ENCODE measurements at regions not wholly inside any gene's neighbourhood (a gene's known extent, or its start where the extent isn't known, plus 50 kb on each side); places are given as distances from the start of the nearest gene placed in this dataset.

DNA sequence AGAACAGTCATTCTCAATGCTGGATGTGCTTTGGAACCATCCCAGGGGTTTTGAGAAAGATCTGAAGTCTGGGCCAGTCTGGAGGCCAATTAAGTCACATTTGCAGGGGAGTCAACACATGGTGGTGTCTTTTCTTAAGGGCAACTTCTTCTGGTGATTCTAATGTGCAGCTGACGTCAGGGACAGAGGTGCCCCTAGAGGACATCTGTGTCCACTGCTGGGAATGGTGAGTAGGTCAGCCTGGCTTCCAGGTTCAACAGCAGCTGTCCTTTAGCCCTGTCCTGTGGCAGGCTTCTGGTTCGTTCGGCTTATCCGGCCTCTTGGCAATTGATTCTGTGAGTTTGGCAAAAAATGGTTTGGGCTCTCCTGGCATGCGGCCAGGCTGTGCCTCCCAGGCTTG, 269.7 kb upstream of the HABP2 start:
- peaks cover 0 to 5% (median 1%) of the 10 kb centered on the region in 5 donors for H3K27me3 Mint-ChIP-seq
- DNase-seq (no peak), ATAC-seq (no peak)
- no peak overlapping the region for H3K27ac Mint-ChIP-seq
- H3K4me1 Mint-ChIP-seq = no peaks in the 10 kb centered on the region
- H3K4me3 Mint-ChIP-seq = no peak overlapping the region
- H3K36me3 Mint-ChIP-seq = no peaks in the 10 kb centered on the region
- POLR2A ChIA-PET = no interaction called here
- H3K9me3 Mint-ChIP-seq = no peaks in the 10 kb centered on the region

DNA sequence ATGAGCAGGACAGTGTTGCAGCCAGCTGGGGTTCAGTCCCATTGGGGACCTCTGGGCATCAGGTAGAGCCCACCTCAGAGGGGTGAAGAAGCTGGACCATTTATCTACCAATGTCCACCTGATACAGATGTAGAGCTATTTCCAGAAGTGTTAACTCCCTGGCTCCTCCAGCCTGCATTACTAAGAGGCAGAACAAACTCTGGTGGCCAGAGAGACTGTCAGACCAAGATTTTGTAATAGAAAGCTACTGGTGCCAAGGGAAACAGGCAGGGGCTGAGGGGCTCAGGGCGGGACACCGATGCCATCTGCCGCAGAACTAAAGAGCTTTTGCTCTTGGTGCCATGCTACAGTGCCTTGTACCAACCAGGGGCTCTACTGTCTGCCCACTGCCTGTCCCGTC, 268.2 kb upstream of the HABP2 start:
- ATAC-seq (no peak), DNase-seq (no peak)
- Mint-ChIP-seq H3K9me3 (no peaks in the 10 kb centered on the region), H3K27ac (no peak overlapping the region), H3K4me1 (no peaks in the 10 kb centered on the region), H3K4me3 (no peak overlapping the region), H3K27me3 (peaks cover 0 to 5% (median 0%) of the 10 kb centered on the region in 5 donors), H3K36me3 (no peaks in the 10 kb centered on the region)
- POLR2A ChIA-PET = no interaction called here

DNA sequence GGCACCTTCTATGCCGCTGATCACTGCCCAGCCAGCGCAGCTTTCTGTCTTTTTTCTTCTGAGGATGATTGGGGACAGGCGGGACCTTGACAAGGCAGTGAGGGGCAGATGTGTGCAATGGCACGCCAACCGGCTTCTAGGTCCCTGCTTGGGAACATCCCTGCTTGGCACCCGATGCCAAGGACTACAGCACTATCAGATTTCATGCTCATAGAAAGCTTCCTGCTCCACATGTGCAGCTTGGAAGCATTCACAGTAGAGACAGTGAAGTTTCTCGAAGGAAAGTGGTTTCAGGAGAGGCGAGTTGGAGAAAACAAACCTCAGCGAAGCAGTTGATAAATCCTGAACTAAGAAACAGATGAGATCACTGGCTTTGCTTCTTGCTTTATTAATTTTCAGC, 267.5 kb upstream of the HABP2 start:
- POLR2A ChIA-PET = no interaction called here
- H3K36me3 Mint-ChIP-seq = no peaks in the 10 kb centered on the region
- no peak for DNase-seq
- no peaks in the 10 kb centered on the region for H3K9me3 Mint-ChIP-seq
- H3K27me3 Mint-ChIP-seq = peaks cover 0 to 5% (median 0%) of the 10 kb centered on the region in 5 donors
- H3K27ac Mint-ChIP-seq = no peak overlapping the region
- H3K4me3 Mint-ChIP-seq = no peak overlapping the region
- no peak for ATAC-seq
- no peaks in the 10 kb centered on the region for H3K4me1 Mint-ChIP-seq

DNA sequence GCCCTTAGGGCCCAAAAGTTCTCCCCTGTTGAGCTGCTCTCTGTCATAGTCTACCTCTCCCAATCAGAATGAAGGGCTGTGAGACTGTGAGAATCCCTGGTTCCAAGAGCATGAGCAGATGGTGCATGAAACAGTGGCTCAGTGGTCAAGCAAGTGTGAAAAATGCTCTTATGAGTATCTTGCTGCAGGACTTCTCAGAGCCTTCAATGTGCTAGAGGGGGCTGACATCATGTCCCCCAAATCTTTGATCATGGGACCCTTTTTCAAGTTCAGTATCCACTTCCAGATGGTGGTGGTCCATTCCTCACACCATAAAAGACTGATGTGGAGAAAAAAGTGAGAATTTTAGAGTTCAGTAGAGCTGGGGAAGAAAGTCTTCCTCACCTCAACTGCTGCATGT, 265.3 kb upstream of the HABP2 start:
- Mint-ChIP-seq H3K4me1 (no peaks in the 10 kb centered on the region), H3K9me3 (no peaks in the 10 kb centered on the region), H3K27me3 (peaks cover 0 to 5% (median 0%) of the 10 kb centered on the region in 5 donors), H3K27ac (no peak overlapping the region), H3K4me3 (no peak overlapping the region), H3K36me3 (no peaks in the 10 kb centered on the region)
- DNase-seq = no peak
- no peak for ATAC-seq
- POLR2A ChIA-PET = no interaction called here

DNA sequence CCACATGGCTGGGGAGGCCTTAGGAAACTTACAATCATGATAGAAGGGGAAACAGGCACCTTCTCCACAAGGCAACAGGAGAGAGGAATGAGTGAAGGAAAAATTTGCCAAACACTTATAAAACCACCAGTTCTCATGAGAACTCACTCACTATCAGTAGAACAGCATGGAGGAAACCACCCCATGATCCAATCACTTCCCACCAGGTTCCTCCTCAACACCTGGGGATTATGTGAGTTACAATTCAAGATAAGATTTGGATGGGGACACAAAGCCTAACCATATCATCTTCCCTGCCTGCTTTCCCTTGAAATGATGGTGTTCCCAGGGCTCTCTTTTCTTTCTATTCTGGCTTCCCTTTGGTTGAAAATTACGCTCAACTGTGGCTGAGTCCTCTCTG, 262.7 kb upstream of the HABP2 start:
- Mint-ChIP-seq H3K36me3 (no peaks in the 10 kb centered on the region), H3K27me3 (peaks cover 0 to 5% (median 0%) of the 10 kb centered on the region in 5 donors), H3K4me1 (no peaks in the 10 kb centered on the region), H3K9me3 (no peaks in the 10 kb centered on the region), H3K27ac (no peak overlapping the region), H3K4me3 (no peak overlapping the region)
- POLR2A ChIA-PET = no interaction called here
- DNase-seq (no peak), ATAC-seq (no peak)

DNA sequence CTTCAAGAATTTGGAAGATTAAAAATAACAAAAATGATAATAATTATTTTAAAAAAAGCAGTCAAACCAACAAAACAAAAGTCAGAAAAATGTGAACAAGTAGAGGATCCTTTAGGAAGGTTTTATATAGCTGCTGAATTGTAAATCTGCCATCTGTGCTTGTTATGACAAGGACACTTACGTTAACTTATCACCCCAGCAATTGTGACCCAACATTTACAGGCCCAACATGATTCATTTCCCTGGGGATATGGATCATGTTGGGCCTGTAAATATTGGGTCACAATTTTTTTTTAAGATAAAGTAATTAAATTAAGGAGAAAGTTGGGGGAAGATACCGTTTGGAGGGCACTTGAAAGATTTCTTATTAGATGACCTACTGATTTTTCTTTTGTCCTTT, 261.4 kb upstream of the HABP2 start:
- POLR2A ChIA-PET = no interaction called here

DNA sequence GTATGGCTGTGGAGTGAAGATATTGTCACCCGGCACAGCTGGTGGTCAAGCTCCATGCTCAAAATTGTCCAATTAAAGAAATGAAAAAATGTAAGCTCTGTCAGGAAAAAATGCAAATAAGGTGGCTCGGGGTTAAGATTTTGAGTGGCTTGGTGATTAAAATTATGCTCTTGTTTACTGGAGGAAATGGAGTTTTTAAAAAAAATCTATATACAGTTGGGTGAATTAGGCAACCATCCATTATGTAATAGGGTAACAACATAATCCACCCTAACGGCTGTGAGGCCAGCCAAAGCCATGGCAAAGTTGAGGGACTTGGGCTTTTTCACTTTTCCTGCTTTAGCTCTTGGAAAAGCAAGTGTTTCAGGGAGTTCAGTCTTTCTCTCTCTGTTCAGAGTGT, 260.8 kb upstream of the HABP2 start:
- Mint-ChIP-seq H3K4me1 (no peaks in the 10 kb centered on the region), H3K36me3 (peaks cover 0 to 1% (median 0%) of the 10 kb centered on the region in 3 donors), H3K27me3 (peaks cover 0 to 3% (median 0%) of the 10 kb centered on the region in 5 donors), H3K9me3 (no peaks in the 10 kb centered on the region), H3K4me3 (no peak overlapping the region), H3K27ac (no peak overlapping the region)
- DNase-seq = no peak
- no peak for ATAC-seq
- POLR2A ChIA-PET = no interaction called here

More for the DNA sequence above, 261.4 kb upstream of the HABP2 start:
- peaks cover 0 to 5% (median 0%) of the 10 kb centered on the region in 5 donors for H3K27me3 Mint-ChIP-seq
- no peak overlapping the region for H3K4me3 Mint-ChIP-seq
- no peaks in the 10 kb centered on the region for H3K9me3 Mint-ChIP-seq
- no peak overlapping the region for H3K27ac Mint-ChIP-seq
- ATAC-seq (no peak), DNase-seq (no peak)
- no peaks in the 10 kb centered on the region for H3K4me1 Mint-ChIP-seq
- H3K36me3 Mint-ChIP-seq = peaks cover 0 to 1% (median 0%) of the 10 kb centered on the region in 3 donors

DNA sequence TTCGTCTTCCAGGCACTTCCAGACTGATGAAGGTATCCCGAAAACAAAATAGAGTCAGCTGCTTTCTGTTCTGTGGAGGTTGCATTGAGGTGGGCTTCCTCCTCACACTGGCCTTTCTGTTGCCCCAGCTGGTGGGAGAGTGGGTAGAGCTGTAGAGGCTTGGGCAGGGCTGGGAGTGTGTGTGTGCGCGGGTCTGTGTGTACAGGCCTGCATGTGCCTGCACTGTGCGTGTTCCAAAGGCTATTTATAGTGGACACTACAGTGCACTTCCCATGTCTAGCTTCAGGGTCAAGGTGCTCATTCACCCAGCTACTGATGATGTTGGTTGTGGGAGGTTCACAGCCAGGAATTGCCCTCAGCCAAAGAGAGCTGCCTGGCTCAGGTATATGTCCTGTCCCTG, 260.1 kb upstream of the HABP2 start:
- Mint-ChIP-seq H3K4me1 (no peaks in the 10 kb centered on the region), H3K9me3 (no peaks in the 10 kb centered on the region), H3K27me3 (peaks cover 0 to 5% (median 1%) of the 10 kb centered on the region in 5 donors), H3K4me3 (no peak overlapping the region), H3K27ac (no peak overlapping the region), H3K36me3 (peaks cover 0 to 1% (median 0%) of the 10 kb centered on the region in 3 donors)
- no peak for ATAC-seq
- POLR2A ChIA-PET = no interaction called here
- DNase-seq = no peak

DNA sequence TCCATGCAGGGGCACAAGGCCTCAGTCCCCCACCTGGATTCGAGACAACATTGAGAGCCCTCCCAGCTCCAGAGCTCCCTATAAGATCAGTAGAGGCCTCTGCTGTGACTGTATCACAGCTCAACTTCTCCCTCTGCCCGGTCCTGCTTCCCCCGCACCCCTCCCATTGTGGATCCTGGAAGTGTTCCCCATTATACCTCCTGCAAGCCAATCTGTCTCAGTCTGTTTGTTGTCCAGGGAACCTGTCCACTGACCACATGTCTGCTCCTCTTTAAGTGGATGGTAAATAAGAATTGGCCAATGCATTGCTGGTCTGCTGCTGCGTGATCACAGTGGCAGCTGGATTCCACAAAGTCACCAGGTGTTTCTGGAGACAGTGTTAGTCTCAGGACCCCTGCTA, 259.7 kb upstream of the HABP2 start:
- no peak overlapping the region for H3K4me3 Mint-ChIP-seq
- POLR2A ChIA-PET = no interaction called here
- no peaks in the 10 kb centered on the region for H3K4me1 Mint-ChIP-seq
- H3K27me3 Mint-ChIP-seq = peaks cover 0 to 9% (median 3%) of the 10 kb centered on the region in 5 donors
- no peak overlapping the region for H3K27ac Mint-ChIP-seq
- no peak for ATAC-seq
- H3K9me3 Mint-ChIP-seq = no peaks in the 10 kb centered on the region
- peaks cover 0 to 1% (median 0%) of the 10 kb centered on the region in 3 donors for H3K36me3 Mint-ChIP-seq
- no peak for DNase-seq

DNA sequence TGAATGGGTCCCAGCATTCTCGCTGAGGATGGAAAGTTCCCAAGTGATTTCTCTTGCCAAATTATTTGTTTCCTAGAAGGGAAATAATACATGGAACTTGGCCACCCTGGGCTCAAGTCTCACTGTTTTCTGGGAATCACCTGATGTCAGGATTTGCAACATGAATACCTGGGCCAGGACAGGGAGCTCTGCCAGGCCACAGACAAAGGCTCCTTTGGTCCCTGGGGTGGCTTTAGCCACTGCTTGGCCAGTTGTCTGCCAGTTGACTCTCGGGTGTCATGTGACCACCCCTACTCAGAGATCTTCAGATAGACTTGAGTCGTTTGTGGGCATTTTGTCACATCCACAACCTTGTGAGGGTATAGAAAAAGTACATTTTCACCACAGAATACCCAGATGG, 258.0 kb upstream of the HABP2 start:
- POLR2A ChIA-PET = no interaction called here
- H3K9me3 Mint-ChIP-seq = no peaks in the 10 kb centered on the region
- peaks cover 4 to 25% (median 8%) of the 10 kb centered on the region in 5 donors for H3K27me3 Mint-ChIP-seq
- no peak overlapping the region for H3K4me3 Mint-ChIP-seq
- no peak overlapping the region for H3K27ac Mint-ChIP-seq
- peaks cover 0 to 6% (median 0%) of the 10 kb centered on the region in 4 donors for H3K4me1 Mint-ChIP-seq
- DNase-seq (no peak), ATAC-seq (no peak)
- H3K36me3 Mint-ChIP-seq = peaks cover 0 to 1% (median 0%) of the 10 kb centered on the region in 3 donors

DNA sequence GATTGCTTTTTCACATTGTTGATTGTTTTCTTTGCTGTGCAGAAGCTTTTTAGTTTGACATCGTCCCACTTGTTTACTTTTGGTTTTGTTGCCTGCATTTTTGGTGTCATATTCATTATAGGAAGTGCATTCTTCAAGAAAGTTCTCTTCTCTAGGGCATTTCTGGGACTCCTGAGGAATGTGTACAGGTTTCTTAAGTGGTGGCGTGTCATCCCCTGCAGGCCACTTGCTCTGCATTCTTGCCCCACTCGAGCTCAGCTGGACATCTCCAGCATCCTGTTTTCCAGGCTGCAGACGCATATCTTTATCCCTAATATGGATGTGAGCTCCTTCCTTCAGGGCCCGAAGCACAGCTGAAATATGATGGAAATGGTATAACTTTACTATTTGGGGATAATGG, 255.6 kb upstream of the HABP2 start:
- Mint-ChIP-seq H3K27ac (no peak overlapping the region), H3K36me3 (peaks cover 0 to 1% (median 0%) of the 10 kb centered on the region in 3 donors), H3K4me1 (peaks cover 0 to 7% (median 3%) of the 10 kb centered on the region in 4 donors), H3K9me3 (no peaks in the 10 kb centered on the region), H3K4me3 (no peak overlapping the region), H3K27me3 (peaks cover 4 to 31% (median 8%) of the 10 kb centered on the region in 5 donors)
- POLR2A ChIA-PET = no interaction called here
- ATAC-seq = no peak
- DNase-seq = no peak

DNA sequence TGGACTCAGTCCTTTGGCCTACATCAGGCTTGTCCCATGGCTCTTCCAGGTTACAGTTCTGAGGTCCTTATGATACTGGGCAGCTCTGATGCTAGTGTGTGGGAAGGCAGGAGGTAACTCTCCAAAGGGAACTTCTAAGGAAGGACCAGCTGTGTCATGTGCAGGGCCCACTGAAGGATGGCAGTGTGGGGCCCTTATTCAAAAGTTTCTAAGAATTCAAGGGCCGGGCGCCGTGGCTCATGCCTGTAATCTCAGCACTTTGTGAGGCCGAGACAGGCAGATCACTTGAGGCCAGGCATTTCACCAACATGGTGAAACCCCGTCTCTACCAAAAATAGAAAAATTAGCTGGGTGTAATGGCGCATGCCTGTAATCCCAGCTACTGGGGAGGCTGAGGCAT, 254.2 kb upstream of the HABP2 start:
- peaks cover 0 to 1% (median 0%) of the 10 kb centered on the region in 3 donors for H3K36me3 Mint-ChIP-seq
- H3K27ac Mint-ChIP-seq = no peak overlapping the region
- no peak for ATAC-seq
- no peaks in the 10 kb centered on the region for H3K9me3 Mint-ChIP-seq
- peaks cover 0 to 7% (median 3%) of the 10 kb centered on the region in 4 donors for H3K4me1 Mint-ChIP-seq
- peaks cover 4 to 31% (median 11%) of the 10 kb centered on the region in 5 donors for H3K27me3 Mint-ChIP-seq
- H3K4me3 Mint-ChIP-seq = no peak overlapping the region
- DNase-seq = no peak
- POLR2A ChIA-PET = no interaction called here

DNA sequence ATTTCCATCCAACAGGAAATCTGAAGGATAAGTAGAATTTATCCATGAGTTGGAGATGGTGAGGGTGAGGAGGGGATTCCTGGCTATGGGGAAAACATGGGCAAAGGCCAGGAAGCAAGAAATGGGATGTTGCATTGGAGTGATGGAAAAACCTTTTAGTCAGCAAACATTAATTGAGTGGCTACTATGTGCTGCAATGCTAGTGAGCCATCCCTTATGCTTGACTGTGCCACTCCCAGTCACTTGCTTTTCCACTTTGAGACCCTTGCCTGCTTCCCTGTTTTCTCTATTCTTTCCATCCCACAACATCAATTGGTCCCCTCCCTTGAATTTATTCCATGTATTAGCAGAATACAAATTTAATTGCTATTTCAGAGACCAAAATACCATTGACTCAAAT, 252.7 kb upstream of the HABP2 start:
- peaks cover 0 to 1% (median 0%) of the 10 kb centered on the region in 3 donors for H3K36me3 Mint-ChIP-seq
- H3K4me1 Mint-ChIP-seq = peaks cover 0 to 7% (median 3%) of the 10 kb centered on the region in 4 donors
- H3K27me3 Mint-ChIP-seq = peaks cover 4 to 31% (median 11%) of the 10 kb centered on the region in 5 donors
- no peak overlapping the region for H3K27ac Mint-ChIP-seq
- H3K9me3 Mint-ChIP-seq = no peaks in the 10 kb centered on the region
- DNase-seq (no peak), ATAC-seq (no peak)
- POLR2A ChIA-PET = no interaction called here
- no peak overlapping the region for H3K4me3 Mint-ChIP-seq

DNA sequence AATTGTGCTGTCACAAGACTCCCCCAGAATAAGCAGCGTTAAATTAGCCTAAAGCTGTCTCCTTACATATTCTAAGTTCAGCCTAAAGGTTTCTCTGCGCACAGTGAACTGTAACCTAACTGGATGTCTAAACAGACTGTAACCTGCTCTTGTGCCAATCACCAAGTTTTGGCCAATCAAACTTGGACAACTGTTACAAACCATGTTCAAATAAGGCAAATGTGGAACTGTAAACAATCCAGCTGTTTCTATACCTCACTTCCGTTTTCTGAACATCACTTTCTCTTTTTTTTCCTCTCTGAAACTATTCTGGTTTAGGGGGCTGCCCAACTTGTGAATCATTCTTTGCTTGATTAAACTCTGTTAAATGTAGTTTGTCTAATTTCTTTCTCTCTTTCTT, 252.2 kb upstream of the HABP2 start:
- Mint-ChIP-seq H3K27ac (no peak overlapping the region), H3K4me3 (no peak overlapping the region), H3K9me3 (no peaks in the 10 kb centered on the region), H3K36me3 (peaks cover 0 to 1% (median 0%) of the 10 kb centered on the region in 3 donors), H3K27me3 (peaks cover 4 to 31% (median 9%) of the 10 kb centered on the region in 5 donors), H3K4me1 (peaks cover 0 to 7% (median 3%) of the 10 kb centered on the region in 4 donors)
- no peak for DNase-seq
- POLR2A ChIA-PET = no interaction called here
- ATAC-seq = no peak

All from naive thymus-derived CD8-positive, alpha-beta T cell (primary cell).